ENCODE measurements at regions not wholly inside any gene's neighbourhood (a gene's known extent, or its start where the extent isn't known, plus 50 kb on each side); places are given as distances from the start of the nearest gene placed in this dataset.

DNA sequence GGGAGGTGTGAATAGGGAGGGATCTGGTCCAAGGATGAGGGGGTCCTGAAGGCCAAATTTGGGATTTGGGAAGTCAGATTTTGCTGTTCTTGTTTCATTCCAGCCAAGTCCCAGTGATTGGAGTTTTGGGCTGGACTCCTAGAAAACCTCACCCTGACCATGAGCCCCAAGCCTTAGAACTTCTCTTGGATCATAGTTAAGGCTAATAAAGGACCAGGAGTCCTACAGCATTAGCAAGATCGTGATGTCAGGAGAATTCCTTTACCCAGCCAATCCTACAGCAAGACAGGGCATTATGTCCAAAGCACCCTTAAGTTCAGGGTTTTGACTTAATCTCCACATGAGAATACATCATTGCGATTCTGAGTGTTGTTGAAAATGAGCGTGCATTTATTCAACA lies 85.0 kb downstream of the SOX9 start:
- TF ChIP-seq, protein P1, sequence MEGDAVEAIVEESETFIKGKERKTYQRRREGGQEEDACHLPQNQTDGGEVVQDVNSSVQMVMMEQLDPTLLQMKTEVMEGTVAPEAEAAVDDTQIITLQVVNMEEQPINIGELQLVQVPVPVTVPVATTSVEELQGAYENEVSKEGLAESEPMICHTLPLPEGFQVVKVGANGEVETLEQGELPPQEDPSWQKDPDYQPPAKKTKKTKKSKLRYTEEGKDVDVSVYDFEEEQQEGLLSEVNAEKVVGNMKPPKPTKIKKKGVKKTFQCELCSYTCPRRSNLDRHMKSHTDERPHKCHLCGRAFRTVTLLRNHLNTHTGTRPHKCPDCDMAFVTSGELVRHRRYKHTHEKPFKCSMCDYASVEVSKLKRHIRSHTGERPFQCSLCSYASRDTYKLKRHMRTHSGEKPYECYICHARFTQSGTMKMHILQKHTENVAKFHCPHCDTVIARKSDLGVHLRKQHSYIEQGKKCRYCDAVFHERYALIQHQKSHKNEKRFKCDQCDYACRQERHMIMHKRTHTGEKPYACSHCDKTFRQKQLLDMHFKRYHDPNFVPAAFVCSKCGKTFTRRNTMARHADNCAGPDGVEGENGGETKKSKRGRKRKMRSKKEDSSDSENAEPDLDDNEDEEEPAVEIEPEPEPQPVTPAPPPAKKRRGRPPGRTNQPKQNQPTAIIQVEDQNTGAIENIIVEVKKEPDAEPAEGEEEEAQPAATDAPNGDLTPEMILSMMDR (IDR thresholded peaks at IDR 0.05) = no peak
- no peak for TF ChIP-seq POLR2A (IDR thresholded peaks at IDR 0.05)

Measured in heart left ventricle (tissue), 13 donors.